ENCODE measurements at regions not wholly inside any gene's neighbourhood (a gene's known extent, or its start where the extent isn't known, plus 50 kb on each side); places are given as distances from the start of the nearest gene placed in this dataset.

- Histone ChIP-seq H2AFZ (ENCODE audit: low read depth, low read length) (no peak overlapping the region), H4K20me1 (ENCODE audit: insufficient read depth, low read length) (no peaks in the 10 kb centered on the region), H3K79me2 (ENCODE audit: insufficient read depth, low read length) (no peaks in the 10 kb centered on the region), H3K27me3 (ENCODE audit: insufficient read depth, low read length) (peaks cover 3% of the 10 kb centered on the region), H3K9me3 (ENCODE audit: insufficient read depth, low read depth, low read length) (no peaks in the 10 kb centered on the region), H3K36me3 (ENCODE audit: insufficient read depth, low read length) (no peaks in the 10 kb centered on the region), H3K4me3 (ENCODE audit: insufficient read depth, low read depth, low read length) (no peak overlapping the region), H3K4me2 (ENCODE audit: low read length) (no peak overlapping the region), H3K27ac (ENCODE audit: low read depth, low read length) (no peak overlapping the region), H3K4me1 (ENCODE audit: insufficient read depth, low read length) (no peaks in the 10 kb centered on the region), H3K9ac (ENCODE audit: low read length) (no peak overlapping the region)
- Mint-ChIP-seq H3K4me1 (ENCODE audit: low read depth, unreplicated experiment) (no peaks in the 10 kb centered on the region), H3K27ac (ENCODE audit: unreplicated experiment) (no peak overlapping the region), H3K4me3 (ENCODE audit: unreplicated experiment) (no peak overlapping the region), H3K36me3 (ENCODE audit: low read depth, unreplicated experiment) (no peaks in the 10 kb centered on the region), H3K9me3 (ENCODE audit: unreplicated experiment) (no peaks in the 10 kb centered on the region), H3K27me3 (ENCODE audit: low read depth, unreplicated experiment) (peaks cover 18% of the 10 kb centered on the region)
- no peak for FAIRE-seq
- DNase-seq (ENCODE audit: low read depth), result no peak
- TF ChIP-seq EZH2 (IDR thresholded peaks at IDR 0.05; ENCODE audit: insufficient read depth, low read length) (no peak), CTCF (IDR thresholded peaks at IDR 0.05; ENCODE audit: insufficient read depth, low read depth, low read length) (no peak)
Measured at GRCh38 chr1:208336137-208336518, 91.9 kb upstream of the PLXNA2 start.

GRCh38 chr1:208339911-208340310, 95.7 kb upstream of the PLXNA2 start:
- Histone ChIP-seq H2AFZ (ENCODE audit: low read depth, low read length) (no peak overlapping the region), H3K4me2 (ENCODE audit: low read length) (no peak overlapping the region), H3K79me2 (ENCODE audit: insufficient read depth, low read length) (no peaks in the 10 kb centered on the region), H3K36me3 (ENCODE audit: insufficient read depth, low read length) (no peaks in the 10 kb centered on the region), H3K4me3 (ENCODE audit: insufficient read depth, low read depth, low read length) (no peak overlapping the region), H4K20me1 (ENCODE audit: insufficient read depth, low read length) (no peaks in the 10 kb centered on the region), H3K4me1 (ENCODE audit: insufficient read depth, low read length) (no peaks in the 10 kb centered on the region), H3K27me3 (ENCODE audit: insufficient read depth, low read length) (no peaks in the 10 kb centered on the region), H3K27ac (ENCODE audit: low read depth, low read length) (no peak overlapping the region), H3K9ac (ENCODE audit: low read length) (no peak overlapping the region), H3K9me3 (ENCODE audit: insufficient read depth, low read depth, low read length) (no peaks in the 10 kb centered on the region)
- peaks cover 18% of the 10 kb centered on the region for H3K27me3 Mint-ChIP-seq (ENCODE audit: low read depth, unreplicated experiment)
- H3K4me1 Mint-ChIP-seq (ENCODE audit: low read depth, unreplicated experiment), result no peaks in the 10 kb centered on the region
- FAIRE-seq (no peak), DNase-seq (ENCODE audit: low read depth) (no peak)
- no peak overlapping the region for H3K4me3 Mint-ChIP-seq (ENCODE audit: unreplicated experiment)
- H3K36me3 Mint-ChIP-seq (ENCODE audit: low read depth, unreplicated experiment), result no peaks in the 10 kb centered on the region
- no peak overlapping the region for H3K27ac Mint-ChIP-seq (ENCODE audit: unreplicated experiment)
- TF ChIP-seq EZH2 (IDR thresholded peaks at IDR 0.05; ENCODE audit: insufficient read depth, low read length) (no peak), CTCF (IDR thresholded peaks at IDR 0.05; ENCODE audit: insufficient read depth, low read depth, low read length) (no peak)
- H3K9me3 Mint-ChIP-seq (ENCODE audit: unreplicated experiment), result peaks cover 2% of the 10 kb centered on the region

- no peaks in the 10 kb centered on the region for H3K27me3 ChIP-seq (ENCODE audit: insufficient read depth, low read length)
- H3K4me3 ChIP-seq (ENCODE audit: insufficient read depth, low read depth, low read length), result no peak overlapping the region
- H2AFZ ChIP-seq (ENCODE audit: low read depth, low read length), result no peak overlapping the region
- H3K4me1 Mint-ChIP-seq (ENCODE audit: low read depth, unreplicated experiment), result no peaks in the 10 kb centered on the region
- TF ChIP-seq CTCF (IDR thresholded peaks at IDR 0.05; ENCODE audit: insufficient read depth, low read depth, low read length) (no peak), EZH2 (IDR thresholded peaks at IDR 0.05; ENCODE audit: insufficient read depth, low read length) (no peak)
- no peak overlapping the region for H3K4me2 ChIP-seq (ENCODE audit: low read length)
- DNase-seq (ENCODE audit: low read depth) (no peak), FAIRE-seq (no peak)
- no peaks in the 10 kb centered on the region for H3K9me3 ChIP-seq (ENCODE audit: insufficient read depth, low read depth, low read length)
- no peaks in the 10 kb centered on the region for H3K36me3 ChIP-seq (ENCODE audit: insufficient read depth, low read length)
- H3K4me3 Mint-ChIP-seq (ENCODE audit: unreplicated experiment), result no peak overlapping the region
- peaks cover 14% of the 10 kb centered on the region for H3K27me3 Mint-ChIP-seq (ENCODE audit: low read depth, unreplicated experiment)
- H3K27ac ChIP-seq (ENCODE audit: low read depth, low read length), result no peak overlapping the region
- no peaks in the 10 kb centered on the region for H3K79me2 ChIP-seq (ENCODE audit: insufficient read depth, low read length)
- no peak overlapping the region for H3K9ac ChIP-seq (ENCODE audit: low read length)
- no peaks in the 10 kb centered on the region for H3K36me3 Mint-ChIP-seq (ENCODE audit: low read depth, unreplicated experiment)
- H3K4me1 ChIP-seq (ENCODE audit: insufficient read depth, low read length), result no peaks in the 10 kb centered on the region
- no peaks in the 10 kb centered on the region for H4K20me1 ChIP-seq (ENCODE audit: insufficient read depth, low read length)
- peaks cover 2% of the 10 kb centered on the region for H3K9me3 Mint-ChIP-seq (ENCODE audit: unreplicated experiment)
- no peak overlapping the region for H3K27ac Mint-ChIP-seq (ENCODE audit: unreplicated experiment)
Measured at GRCh38 chr1:208343226-208343625, 99.0 kb upstream of the PLXNA2 start.
